K562 (cell line): ENCODE measurements at regions not wholly inside any gene's neighbourhood (a gene's known extent, or its start where the extent isn't known, plus 50 kb on each side); places are given as distances from the start of the nearest gene placed in this dataset.

Experiments
- ARID3A ChIP-seq: IDR thresholded peaks from 2 replicates; pipeline ENCODE4 v1.6.1; 2012; ENCODE audit warnings: low read depth, low read length, improper control_type of control experiment, borderline replicate concordance
- ATF2 ChIP-seq: sonication (generic); formaldehyde crosslinking; IDR thresholded peaks from 2 replicates; pipeline ENCODE4 v1.8.1; 2022; ENCODE audit warnings: missing genetic modification reagents
- BRD4 ChIP-seq: fragments of 200-600 bp; sonication (generic); IDR thresholded peaks from 2 replicates; pipeline ENCODE4 v1.6.1; 2017; ENCODE audit warnings: inconsistent platforms
- CBX1 ChIP-seq: sonication (generic); IDR thresholded peaks from 2 replicates; pipeline ENCODE4 v1.6.1; 2016; ENCODE audit warnings: antibody characterized with exemption, low read depth, mild to moderate bottlenecking
- DLX4 ChIP-seq: fragments of 250-450 bp; sonication (Bioruptor Pico); IDR thresholded peaks from 2 replicates; pipeline ENCODE4 v1.6.1; 2021; ENCODE audit warnings: mild to moderate bottlenecking
- GTF2B ChIP-seq: IDR thresholded peaks from 2 replicates; pipeline ENCODE4 v1.6.1; 2011; ENCODE audit not compliant: insufficient read length; ENCODE audit errors: extremely low read depth
- HLTF ChIP-seq: fragments of 450-650 bp; IDR thresholded peaks from 2 replicates; pipeline ENCODE4 v1.6.1; 2016
- HMG20B ChIP-seq: fragments of 250-450 bp; sonication (Bioruptor Pico); IDR thresholded peaks from 2 replicates; pipeline ENCODE4 v1.5.0; 2021; ENCODE audit warnings: mild to moderate bottlenecking
- KDM2B ChIP-seq: fragments of 250-450 bp; sonication (Bioruptor Pico); IDR thresholded peaks from 2 replicates; pipeline ENCODE4 v1.8.0; 2021; ENCODE audit warnings: mild to moderate bottlenecking, moderate library complexity
- KDM5B ChIP-seq: fragments of 200-600 bp; sonication (generic); IDR thresholded peaks from 2 replicates; pipeline ENCODE4 v1.6.1; 2012; ENCODE audit warnings: low read depth, mild to moderate bottlenecking, moderate library complexity, low read length, control low read depth, inconsistent platforms; ENCODE audit not compliant: insufficient replicate concordance
- KLF16 ChIP-seq: IDR thresholded peaks from 2 replicates; pipeline ENCODE4 v1.6.1; 2016; ENCODE audit warnings: antibody characterized with exemption
- MAX ChIP-seq: sonication (generic); formaldehyde crosslinking; IDR thresholded peaks from 2 replicates; pipeline ENCODE4 v1.9.0; 2022; ENCODE audit warnings: mild to moderate bottlenecking, missing genetic modification reagents
- MCM5 ChIP-seq: fragments of 450-650 bp; IDR thresholded peaks from 2 replicates; pipeline ENCODE4 v1.6.1; 2016; ENCODE audit warnings: low read depth
- MEIS2 ChIP-seq: fragments of 450-650 bp; IDR thresholded peaks from 2 replicates; pipeline ENCODE4 v1.6.1; 2014; ENCODE audit warnings: mild to moderate bottlenecking; ENCODE audit not compliant: partially characterized antibody
- POLR3G ChIP-seq: IDR thresholded peaks from 2 replicates; pipeline ENCODE4 v1.6.1; 2011; ENCODE audit not compliant: insufficient read length, insufficient replicate concordance; ENCODE audit errors: extremely low read depth
- RFX5 ChIP-seq: IDR thresholded peaks from 2 replicates; pipeline ENCODE4 v1.6.1; 2011; ENCODE audit warnings: low read depth, mild to moderate bottlenecking, improper control_type of control experiment, low read length
- TCF3 ChIP-seq: sonication (generic); formaldehyde crosslinking; IDR thresholded peaks from 2 replicates; pipeline ENCODE4 v1.4.0; 2020; ENCODE audit warnings: mild to moderate bottlenecking, missing genetic modification reagents
- THAP7 ChIP-seq: fragments of 250-450 bp; sonication (Bioruptor Pico); IDR thresholded peaks from 2 replicates; pipeline ENCODE4 v1.5.0; 2021
- ZC3H11A ChIP-seq: IDR thresholded peaks from 2 replicates; pipeline ENCODE4 v1.6.1; 2012; ENCODE audit warnings: low read depth, low read length, improper control_type of control experiment
- ZFP1 ChIP-seq: fragments of 450-650 bp; formaldehyde crosslinking; IDR thresholded peaks from 2 replicates; pipeline ENCODE4 v1.4.0; 2020; ENCODE audit warnings: mild to moderate bottlenecking, mixed read lengths
- ZNF639 ChIP-seq, 2 experiments: fragments of 200-800 bp in 1 of 2; sonication (Bioruptor generic) in 1 of 2; sonication (generic) in 1 of 2; formaldehyde crosslinking in 1 of 2; IDR thresholded peaks in 1 of 2; conservative IDR thresholded peaks in 1 of 2; 2 replicates each; pipeline versions ENCODE4 v1.5.0 to v1.6.1; 2016 to 2020; ENCODE audit warnings: missing compliant biosample characterization in 1 of 2, missing genetic modification characterization in 1 of 2, missing genetic modification reagents in 1 of 2

- no peak for TF ChIP-seq GTF2B
- TF ChIP-seq ZC3H11A: no peak
- TF ChIP-seq CBX1: no peak
- TF ChIP-seq DLX4: no peak
- TF ChIP-seq KDM5B: no peak
- no peak for TF ChIP-seq ZNF639 (CRISPR knock-in tag; conservative IDR thresholded peaks at IDR 0.05 in 1 of 2, IDR thresholded peaks at IDR 0.05 in 1 of 2)
- no peak for TF ChIP-seq BRD4
- no peak for TF ChIP-seq HMG20B (CRISPR knock-in tag)
- no peak for TF ChIP-seq POLR3G
- peak; percentile 90 for TF ChIP-seq TCF3 (CRISPR knock-in tag)
- TF ChIP-seq THAP7 (CRISPR knock-in tag): no peak
- TF ChIP-seq MAX: no peak
- no peak for TF ChIP-seq RFX5
- TF ChIP-seq KLF16: peak; percentile 56; the same call in 1 of the 2 replicates
- peak; percentile 70 for TF ChIP-seq MEIS2
- no peak for TF ChIP-seq ZFP1
- no peak for TF ChIP-seq MCM5
- no peak for TF ChIP-seq KDM2B
- TF ChIP-seq ARID3A: no peak
- TF ChIP-seq HLTF: no peak
- no peak for TF ChIP-seq ATF2
These were observed 91.8 kb upstream of the EEA1 start (continued) for GRCh38 chr12:93020631-93021597.
